Panc1 (cell line): ENCODE measurements at regions not wholly inside any gene's neighbourhood (a gene's known extent, or its start where the extent isn't known, plus 50 kb on each side); places are given as distances from the start of the nearest gene placed in this dataset.

Experiments
- ATAC-seq: fragments of 200-7000 bp; cut with Tn5 transposase; 2 replicates; pipeline ENCODE4 v1.9.1; 2020; ENCODE audit warnings: mild to moderate bottlenecking, moderate library complexity
- BruUV-seq: library from RNA; stranded (reverse); fragments of 400-500 nt; replicated peaks from 2 replicates; lab custom pipeline; 2021; lab: Mats Ljungman, UMichigan
- CTCF ChIA-PET: fragments of 300-600 bp; sonication (Branson Sonifier 250); formaldehyde crosslinking; loops from one replicate; lab custom pipeline; 2022; ENCODE audit warnings: antibody characterized with exemption; lab: Charles Lee
- POLR2A ChIA-PET: fragments of 300-600 bp; sonication (Branson Sonifier 250); formaldehyde crosslinking; loops from one replicate; lab custom pipeline; 2022; ENCODE audit warnings: antibody characterized with exemption; lab: Charles Lee
- DNase-seq: peaks from one replicate; pipeline ENCODE4 v3.0.0-alpha.2; 2010; ENCODE audit warnings: low read depth, low spot score
- H3K27ac ChIP-seq: 2 replicates; pipeline ENCODE4 v1.5.1; 2011; ENCODE audit warnings: mild to moderate bottlenecking, low read length, inconsistent platforms
- H3K27me3 ChIP-seq: fragments of 200-500 bp; sonication (Bioruptor generic); 2 replicates; pipeline ENCODE4 v1.6.0; 2014; ENCODE audit warnings: low read length, inconsistent platforms; ENCODE audit not compliant: control insufficient read depth, insufficient read depth
- H3K36me3 ChIP-seq: fragments of 200-500 bp; sonication (Bioruptor generic); 2 replicates; pipeline ENCODE4 v1.5.1; 2014; ENCODE audit warnings: inconsistent platforms, mild to moderate bottlenecking, low read length, moderate library complexity; ENCODE audit not compliant: control insufficient read depth, insufficient read depth
- H3K4me1 ChIP-seq: 2 replicates; pipeline ENCODE4 v1.5.1; 2011; ENCODE audit warnings: inconsistent platforms, mild to moderate bottlenecking, low read length, moderate library complexity; ENCODE audit not compliant: control insufficient read depth, insufficient read depth
- H3K4me3 ChIP-seq, 2 experiments: 2 replicates each; pipeline ENCODE4 v1.5.1; 2011 to 2012; ENCODE audit warnings: low read depth in 2 of 2, low read length in 2 of 2, mild to moderate bottlenecking in 2 of 2, inconsistent platforms in 1 of 2, moderate library complexity in 1 of 2
- H3K9me3 ChIP-seq: fragments of 200-500 bp; sonication (Bioruptor generic); 2 replicates; pipeline ENCODE4 v1.5.1; 2014; ENCODE audit warnings: low read depth, mild to moderate bottlenecking, inconsistent platforms, low read length, moderate library complexity; ENCODE audit not compliant: control insufficient read depth, insufficient read depth
- POLR2AphosphoS5 ChIP-seq: IDR thresholded peaks from 2 replicates; pipeline ENCODE4 v1.6.1; 2012; ENCODE audit warnings: mild to moderate bottlenecking, low read depth, low read length, moderate library complexity
- SIN3A ChIP-seq: IDR thresholded peaks from 2 replicates; pipeline ENCODE4 v1.6.1; 2012; ENCODE audit warnings: low read depth, mild to moderate bottlenecking, low read length, moderate library complexity, borderline replicate concordance; ENCODE audit not compliant: insufficient read depth
- TCF7L2 ChIP-seq: IDR thresholded peaks from 2 replicates; pipeline ENCODE4 v1.6.1; 2011; ENCODE audit warnings: mild to moderate bottlenecking, low read depth, low read length, inconsistent platforms
- in situ Hi-C: cut with HindIII; loops from 2 replicates; pipeline ENCODE4 v1.10.0; 2016; ENCODE audit warnings: low sequenced_read_pairs, low pct_unique_long_range_greater_than_20kb
- intact Hi-C: fragments of 100-400 bp; cut with micrococcal nuclease; formaldehyde crosslinking; loops from one replicate; pipeline ENCODE4 v1.10.0; 2022; ENCODE audit not compliant: unreplicated experiment
- TF ChIP-seq, protein P1 (sequence below), 2 experiments: IDR thresholded peaks; 2 replicates each; pipeline ENCODE4 v1.6.1; 2011 to 2012; ENCODE audit warnings: low read depth in 2 of 2, control low read depth in 1 of 2, low read length in 1 of 2, mild to moderate bottlenecking in 1 of 2, moderate library complexity in 1 of 2; ENCODE audit not compliant: insufficient read depth in 1 of 2
- TF ChIP-seq, protein P2 (sequence below): fragments of 450-650 bp; IDR thresholded peaks from 2 replicates; pipeline ENCODE4 v1.5.1; 2017; ENCODE audit warnings: mild to moderate bottlenecking

DNA sequence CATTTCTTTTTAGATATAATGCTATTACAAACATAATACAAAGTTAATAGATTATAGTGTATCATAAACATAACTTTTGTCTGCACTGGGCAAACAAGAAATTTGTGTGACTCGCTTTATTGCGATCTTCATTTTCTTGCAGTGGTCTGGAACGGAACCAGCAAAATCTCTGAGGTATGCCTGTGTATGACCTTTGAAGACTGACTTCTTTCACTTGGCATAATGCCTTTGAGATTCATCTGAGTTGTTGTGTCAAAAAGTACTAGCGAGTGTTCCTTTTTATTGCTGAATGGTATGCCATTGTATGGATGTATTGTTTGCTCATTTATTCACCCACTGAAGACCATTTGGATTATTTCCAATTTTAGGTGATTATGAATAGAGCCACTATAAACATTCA is 69.2 kb downstream of the TANC2 start:
- TF ChIP-seq, protein P1, sequence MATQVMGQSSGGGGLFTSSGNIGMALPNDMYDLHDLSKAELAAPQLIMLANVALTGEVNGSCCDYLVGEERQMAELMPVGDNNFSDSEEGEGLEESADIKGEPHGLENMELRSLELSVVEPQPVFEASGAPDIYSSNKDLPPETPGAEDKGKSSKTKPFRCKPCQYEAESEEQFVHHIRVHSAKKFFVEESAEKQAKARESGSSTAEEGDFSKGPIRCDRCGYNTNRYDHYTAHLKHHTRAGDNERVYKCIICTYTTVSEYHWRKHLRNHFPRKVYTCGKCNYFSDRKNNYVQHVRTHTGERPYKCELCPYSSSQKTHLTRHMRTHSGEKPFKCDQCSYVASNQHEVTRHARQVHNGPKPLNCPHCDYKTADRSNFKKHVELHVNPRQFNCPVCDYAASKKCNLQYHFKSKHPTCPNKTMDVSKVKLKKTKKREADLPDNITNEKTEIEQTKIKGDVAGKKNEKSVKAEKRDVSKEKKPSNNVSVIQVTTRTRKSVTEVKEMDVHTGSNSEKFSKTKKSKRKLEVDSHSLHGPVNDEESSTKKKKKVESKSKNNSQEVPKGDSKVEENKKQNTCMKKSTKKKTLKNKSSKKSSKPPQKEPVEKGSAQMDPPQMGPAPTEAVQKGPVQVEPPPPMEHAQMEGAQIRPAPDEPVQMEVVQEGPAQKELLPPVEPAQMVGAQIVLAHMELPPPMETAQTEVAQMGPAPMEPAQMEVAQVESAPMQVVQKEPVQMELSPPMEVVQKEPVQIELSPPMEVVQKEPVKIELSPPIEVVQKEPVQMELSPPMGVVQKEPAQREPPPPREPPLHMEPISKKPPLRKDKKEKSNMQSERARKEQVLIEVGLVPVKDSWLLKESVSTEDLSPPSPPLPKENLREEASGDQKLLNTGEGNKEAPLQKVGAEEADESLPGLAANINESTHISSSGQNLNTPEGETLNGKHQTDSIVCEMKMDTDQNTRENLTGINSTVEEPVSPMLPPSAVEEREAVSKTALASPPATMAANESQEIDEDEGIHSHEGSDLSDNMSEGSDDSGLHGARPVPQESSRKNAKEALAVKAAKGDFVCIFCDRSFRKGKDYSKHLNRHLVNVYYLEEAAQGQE (IDR thresholded peaks at IDR 0.05; ENCODE audit: insufficient read depth in 1 of 2, low read depth in 2 of 2, low read length in 1 of 2): no peak
- TF ChIP-seq TCF7L2: no peak
- TF ChIP-seq SIN3A: no peak
- TF ChIP-seq, protein P2, sequence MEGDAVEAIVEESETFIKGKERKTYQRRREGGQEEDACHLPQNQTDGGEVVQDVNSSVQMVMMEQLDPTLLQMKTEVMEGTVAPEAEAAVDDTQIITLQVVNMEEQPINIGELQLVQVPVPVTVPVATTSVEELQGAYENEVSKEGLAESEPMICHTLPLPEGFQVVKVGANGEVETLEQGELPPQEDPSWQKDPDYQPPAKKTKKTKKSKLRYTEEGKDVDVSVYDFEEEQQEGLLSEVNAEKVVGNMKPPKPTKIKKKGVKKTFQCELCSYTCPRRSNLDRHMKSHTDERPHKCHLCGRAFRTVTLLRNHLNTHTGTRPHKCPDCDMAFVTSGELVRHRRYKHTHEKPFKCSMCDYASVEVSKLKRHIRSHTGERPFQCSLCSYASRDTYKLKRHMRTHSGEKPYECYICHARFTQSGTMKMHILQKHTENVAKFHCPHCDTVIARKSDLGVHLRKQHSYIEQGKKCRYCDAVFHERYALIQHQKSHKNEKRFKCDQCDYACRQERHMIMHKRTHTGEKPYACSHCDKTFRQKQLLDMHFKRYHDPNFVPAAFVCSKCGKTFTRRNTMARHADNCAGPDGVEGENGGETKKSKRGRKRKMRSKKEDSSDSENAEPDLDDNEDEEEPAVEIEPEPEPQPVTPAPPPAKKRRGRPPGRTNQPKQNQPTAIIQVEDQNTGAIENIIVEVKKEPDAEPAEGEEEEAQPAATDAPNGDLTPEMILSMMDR: no peak
- TF ChIP-seq POLR2AphosphoS5: no peak
- no peaks in the 10 kb centered on the region for H3K27me3 ChIP-seq
- no TSS peak for BruUV-seq
- CTCF ChIA-PET: no interaction called here
- H3K27ac ChIP-seq: no peak overlapping the region
- intact Hi-C loops: no loop called here
- H3K9me3 ChIP-seq: no peaks in the 10 kb centered on the region
- DNase-seq: no peak
- no peak for ATAC-seq
- H3K4me3 ChIP-seq: no peak overlapping the region
- in situ Hi-C loops: no loop called here
- no peaks in the 10 kb centered on the region for H3K36me3 ChIP-seq
- POLR2A ChIA-PET: no interaction called here
- H3K4me1 ChIP-seq: peaks cover 18% of the 10 kb centered on the region

DNA sequence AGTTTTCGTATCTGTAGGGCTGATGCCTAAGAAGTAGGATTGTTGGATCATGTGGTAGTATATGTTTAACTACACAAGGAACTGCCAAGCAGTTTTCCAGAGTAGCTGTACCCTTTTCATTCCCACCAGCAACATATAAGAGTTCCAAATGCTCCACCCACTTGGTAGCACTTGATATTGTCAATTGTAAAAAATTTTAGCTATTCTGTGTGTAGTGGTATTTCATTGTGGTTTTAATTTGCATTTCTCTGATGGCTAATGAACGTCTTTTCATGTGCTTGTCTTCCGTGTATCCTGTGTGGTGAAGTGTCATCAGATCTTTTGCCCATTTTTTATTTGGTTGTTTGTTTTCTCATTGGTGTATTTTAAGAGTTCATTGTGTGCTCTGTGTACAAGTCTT is 69.7 kb downstream of the TANC2 start:
- ATAC-seq (no peak), DNase-seq (no peak)
- no peak overlapping the region for H3K4me3 ChIP-seq
- no peaks in the 10 kb centered on the region for H3K27me3 ChIP-seq
- CTCF ChIA-PET: no interaction called here
- in situ Hi-C loops (no loop called here), intact Hi-C loops (no loop called here)
- TF ChIP-seq, protein P2: no peak
- TF ChIP-seq, protein P1 (IDR thresholded peaks at IDR 0.05; ENCODE audit: insufficient read depth in 1 of 2, low read depth in 2 of 2, low read length in 1 of 2): no peak
- TF ChIP-seq TCF7L2 (no peak), POLR2AphosphoS5 (no peak), SIN3A (no peak)
- POLR2A ChIA-PET: no interaction called here
- H3K27ac ChIP-seq: no peak overlapping the region
- no TSS peak for BruUV-seq
- H3K36me3 ChIP-seq: no peaks in the 10 kb centered on the region
- H3K9me3 ChIP-seq: no peaks in the 10 kb centered on the region
- H3K4me1 ChIP-seq: peaks cover 21% of the 10 kb centered on the region
